ENCODE measurements at regions not wholly inside any gene's neighbourhood (a gene's known extent, or its start where the extent isn't known, plus 50 kb on each side); places are given as distances from the start of the nearest gene placed in this dataset.

- H3K4me1 ChIP-seq (ENCODE audit: low read depth, poor library complexity, severe bottlenecking), result no peaks in the 10 kb centered on the region
- no peaks in the 10 kb centered on the region for H3K79me2 ChIP-seq (ENCODE audit: insufficient read depth, low read depth)
- no peak overlapping the region for H3K4me3 ChIP-seq (IDR thresholded peaks at IDR 0.05; ENCODE audit: insufficient read depth, low read depth, low read length)
- no peaks in the 10 kb centered on the region for H3K27me3 ChIP-seq (ENCODE audit: insufficient read depth, low read depth)
- no peak overlapping the region for H3K4me2 ChIP-seq
- no peak for TF ChIP-seq CTCF (conservative IDR thresholded peaks at IDR 0.05; ENCODE audit: low read depth, low read length)
- H2AFZ ChIP-seq (ENCODE audit: low read depth), result no peak overlapping the region
- H3K9ac ChIP-seq, result no peak overlapping the region
- H4K20me1 ChIP-seq (ENCODE audit: insufficient read depth), result no peaks in the 10 kb centered on the region
- H3K36me3 ChIP-seq (ENCODE audit: insufficient read depth), result no peaks in the 10 kb centered on the region
- no peak overlapping the region for H3K27ac ChIP-seq
These were observed 254.7 kb downstream of the ATG4C start for GRCh38 chr1:63038586-63038985.

DNA sequence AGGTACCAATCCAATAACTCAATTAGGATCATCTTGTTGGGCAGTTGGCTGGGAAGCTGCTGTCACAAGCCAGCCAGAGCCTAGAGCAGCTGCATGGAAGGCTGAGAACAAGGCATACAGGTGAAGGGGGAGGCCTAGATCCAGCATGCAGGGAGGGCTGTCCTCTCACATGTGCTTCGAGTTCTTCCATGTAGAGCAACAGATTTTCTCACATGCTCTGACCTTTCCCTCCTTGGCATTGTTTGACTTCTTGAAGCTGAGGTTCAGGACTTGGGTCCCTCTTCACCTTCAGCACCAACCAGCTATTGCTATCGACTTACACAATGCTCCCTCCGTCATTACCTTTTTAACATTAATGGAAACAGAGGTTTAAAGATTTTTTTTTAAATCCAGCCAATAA lies 257.7 kb downstream of the ATG4C start:
- Histone ChIP-seq H3K4me2 (no peak overlapping the region), H3K36me3 (ENCODE audit: insufficient read depth) (no peaks in the 10 kb centered on the region), H3K9ac (no peak overlapping the region), H3K27ac (no peak overlapping the region), H3K27me3 (ENCODE audit: insufficient read depth, low read depth) (no peaks in the 10 kb centered on the region), H3K4me3 (IDR thresholded peaks at IDR 0.05; ENCODE audit: insufficient read depth, low read depth, low read length) (no peak overlapping the region), H3K4me1 (ENCODE audit: low read depth, poor library complexity, severe bottlenecking) (no peaks in the 10 kb centered on the region), H2AFZ (ENCODE audit: low read depth) (no peak overlapping the region), H3K79me2 (ENCODE audit: insufficient read depth, low read depth) (no peaks in the 10 kb centered on the region), H4K20me1 (ENCODE audit: insufficient read depth) (no peaks in the 10 kb centered on the region)
- no peak for TF ChIP-seq CTCF (conservative IDR thresholded peaks at IDR 0.05; ENCODE audit: low read depth, low read length)

- H4K20me1 ChIP-seq (ENCODE audit: insufficient read depth), result no peaks in the 10 kb centered on the region
- no peak overlapping the region for H3K4me2 ChIP-seq
- H3K27ac ChIP-seq, result no peak overlapping the region
- H3K9ac ChIP-seq, result no peak overlapping the region
- no peak overlapping the region for H3K4me3 ChIP-seq (IDR thresholded peaks at IDR 0.05; ENCODE audit: insufficient read depth, low read depth, low read length)
- no peaks in the 10 kb centered on the region for H3K36me3 ChIP-seq (ENCODE audit: insufficient read depth)
- H3K27me3 ChIP-seq (ENCODE audit: insufficient read depth, low read depth), result no peaks in the 10 kb centered on the region
- no peak for TF ChIP-seq CTCF (conservative IDR thresholded peaks at IDR 0.05; ENCODE audit: low read depth, low read length)
- no peaks in the 10 kb centered on the region for H3K79me2 ChIP-seq (ENCODE audit: insufficient read depth, low read depth)
- no peaks in the 10 kb centered on the region for H3K4me1 ChIP-seq (ENCODE audit: low read depth, poor library complexity, severe bottlenecking)
- no peak overlapping the region for H2AFZ ChIP-seq (ENCODE audit: low read depth)
These were observed 258.3 kb downstream of the ATG4C start for GRCh38 chr1:63042278-63042677.

DNA sequence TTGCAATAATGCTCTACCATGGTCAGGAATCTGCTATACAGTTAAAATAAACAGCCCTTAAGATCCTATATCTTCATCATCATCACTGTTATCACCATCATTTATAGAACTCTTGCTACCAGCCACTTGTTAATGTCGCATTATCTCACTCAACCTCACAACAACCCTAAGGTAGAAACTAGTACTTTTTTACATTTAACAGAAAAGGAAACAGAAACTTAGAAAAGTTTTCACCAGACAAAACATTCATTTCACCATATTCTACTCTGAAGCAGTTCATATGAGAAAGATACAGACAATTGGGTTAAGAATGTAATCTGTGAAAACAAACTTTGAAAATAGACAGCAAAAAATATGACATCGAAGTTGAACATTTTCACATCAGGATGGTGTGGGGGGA lies 262.6 kb downstream of the ATG4C start:
- no peaks in the 10 kb centered on the region for H3K27me3 ChIP-seq (ENCODE audit: insufficient read depth, low read depth)
- H4K20me1 ChIP-seq (ENCODE audit: insufficient read depth), result no peaks in the 10 kb centered on the region
- no peak for TF ChIP-seq CTCF (conservative IDR thresholded peaks at IDR 0.05; ENCODE audit: low read depth, low read length)
- no peak overlapping the region for H3K9ac ChIP-seq
- H2AFZ ChIP-seq (ENCODE audit: low read depth), result no peak overlapping the region
- no peak overlapping the region for H3K4me2 ChIP-seq
- no peak overlapping the region for H3K27ac ChIP-seq
- H3K36me3 ChIP-seq (ENCODE audit: insufficient read depth), result no peaks in the 10 kb centered on the region
- H3K4me3 ChIP-seq (IDR thresholded peaks at IDR 0.05; ENCODE audit: insufficient read depth, low read depth, low read length), result no peak overlapping the region
- H3K4me1 ChIP-seq (ENCODE audit: low read depth, poor library complexity, severe bottlenecking), result no peaks in the 10 kb centered on the region
- no peaks in the 10 kb centered on the region; the same call in 1 of the 2 replicates for H3K79me2 ChIP-seq (ENCODE audit: insufficient read depth, low read depth)

Data from KMS-11 (cell line).